HEK293 (cell line): ENCODE measurements at regions not wholly inside any gene's neighbourhood (a gene's known extent, or its start where the extent isn't known, plus 50 kb on each side); places are given as distances from the start of the nearest gene placed in this dataset.
"Not testable (repeated sequence)": the region's sequence is repeated elsewhere in the genome, so short reads cannot be mapped to it uniquely, and the experiment has no call there.

Experiments used
- CTCF ChIA-PET: fragments of 350-600 bp; formaldehyde crosslinking; extraction: SDS; loops from one replicate; lab custom pipeline; 2021; ENCODE audit warnings: antibody characterized with exemption; lab: Yijun Ruan, JAX
- POLR2A ChIA-PET: fragments of 300-600 bp; formaldehyde crosslinking; extraction: SDS; loops from one replicate; lab custom pipeline; 2020; ENCODE audit warnings: antibody characterized with exemption, inconsistent platforms; lab: Yijun Ruan, JAX
- H3K27ac ChIP-seq: fragments of 200-500 bp; sonication (Bioruptor generic); 2 replicates; pipeline ENCODE4 v1.5.1; 2014; ENCODE audit warnings: low read depth, low read length, control low read depth, inconsistent platforms; ENCODE audit errors: extremely low read depth
- H3K36me3 ChIP-seq, 2 experiments: fragments of 200-500 bp in 1 of 2; sonication (Bioruptor generic) in 1 of 2; 1 replicate in 1 of 2; 2 replicates in 1 of 2; pipeline ENCODE4 v1.5.1; 2014 to 2017; ENCODE audit warnings: inconsistent platforms in 2 of 2, low read length in 2 of 2; ENCODE audit not compliant: control insufficient read depth in 2 of 2, insufficient read depth in 1 of 2
- H3K4me1 ChIP-seq: fragments of 200-500 bp; sonication (Bioruptor generic); 2 replicates; pipeline ENCODE4 v1.5.1; 2014; ENCODE audit warnings: mild to moderate bottlenecking, low read length, inconsistent platforms; ENCODE audit not compliant: control insufficient read depth, insufficient read depth
- H3K4me3 ChIP-seq: 2 replicates; pipeline ENCODE4 v1.5.1; 2011; ENCODE audit warnings: low read depth, mild to moderate bottlenecking, control low read depth, low read length, moderate library complexity
- H3K9me3 ChIP-seq: fragments of 200-500 bp; sonication (Bioruptor generic); 2 replicates; pipeline ENCODE4 v1.5.1; 2014; ENCODE audit warnings: low read depth, low read length, inconsistent platforms; ENCODE audit not compliant: control insufficient read depth, insufficient read depth
- GFI1B ChIP-seq: fragments of 450-650 bp; formaldehyde crosslinking; IDR thresholded peaks from 2 replicates; pipeline ENCODE4 v1.5.1; 2016; ENCODE audit warnings: missing biosample characterization, missing genetic modification characterization
- GLIS2 ChIP-seq: fragments of 450-650 bp; formaldehyde crosslinking; IDR thresholded peaks from 2 replicates; pipeline ENCODE4 v1.5.1; 2016; ENCODE audit warnings: missing biosample characterization, missing genetic modification characterization
- PRDM1 ChIP-seq: fragments of 450-650 bp; formaldehyde crosslinking; IDR thresholded peaks from 2 replicates; pipeline ENCODE4; 2016; ENCODE audit warnings: missing biosample characterization, missing genetic modification characterization
- SCRT2 ChIP-seq: fragments of 450-650 bp; formaldehyde crosslinking; IDR thresholded peaks from 2 replicates; pipeline ENCODE4 v1.5.1; 2016; ENCODE audit warnings: missing biosample characterization, missing genetic modification characterization
- ZBTB1 ChIP-seq: fragments of 450-650 bp; formaldehyde crosslinking; IDR thresholded peaks from 2 replicates; pipeline ENCODE4 v1.5.1; 2016; ENCODE audit warnings: missing biosample characterization, missing genetic modification characterization
- ZNF10 ChIP-seq: fragments of 450-650 bp; formaldehyde crosslinking; IDR thresholded peaks from 2 replicates; pipeline ENCODE4 v1.5.1; 2017; ENCODE audit warnings: missing biosample characterization, missing genetic modification characterization
- ZNF114 ChIP-seq: fragments of 450-650 bp; formaldehyde crosslinking; IDR thresholded peaks from 2 replicates; pipeline ENCODE4 v1.5.0; 2017; ENCODE audit warnings: missing biosample characterization, missing genetic modification characterization
- ZNF146 ChIP-seq: fragments of 450-650 bp; formaldehyde crosslinking; IDR thresholded peaks from 2 replicates; pipeline ENCODE4 v1.5.1; 2016; ENCODE audit warnings: missing biosample characterization, missing genetic modification characterization
- ZNF2 ChIP-seq: fragments of 450-650 bp; formaldehyde crosslinking; IDR thresholded peaks from 2 replicates; pipeline ENCODE4 v1.5.1; 2016; ENCODE audit warnings: missing biosample characterization, missing genetic modification characterization
- ZNF391 ChIP-seq: fragments of 450-650 bp; formaldehyde crosslinking; IDR thresholded peaks from 2 replicates; pipeline ENCODE4 v1.5.1; 2016; ENCODE audit warnings: low read depth, missing biosample characterization, missing genetic modification characterization, borderline replicate concordance
- ZNF416 ChIP-seq: fragments of 450-650 bp; formaldehyde crosslinking; IDR thresholded peaks from 2 replicates; pipeline ENCODE4 v1.5.1; 2016; ENCODE audit warnings: missing biosample characterization, missing genetic modification characterization
- ZNF544 ChIP-seq: fragments of 450-650 bp; formaldehyde crosslinking; IDR thresholded peaks from 2 replicates; pipeline ENCODE4 v1.5.0; 2017; ENCODE audit warnings: missing biosample characterization, missing genetic modification characterization
- ZNF561 ChIP-seq: fragments of 450-650 bp; IDR thresholded peaks from 2 replicates; pipeline ENCODE4 v1.5.1; 2018; ENCODE audit warnings: missing biosample characterization, missing genetic modification characterization, borderline replicate concordance
- ZNF596 ChIP-seq: fragments of 450-650 bp; IDR thresholded peaks from 2 replicates; pipeline ENCODE4 v1.5.0; 2018; ENCODE audit warnings: missing biosample characterization, mild to moderate bottlenecking, missing genetic modification characterization, moderate library complexity
- ZNF658 ChIP-seq: fragments of 450-650 bp; formaldehyde crosslinking; IDR thresholded peaks from 2 replicates; pipeline ENCODE4; 2016; ENCODE audit warnings: missing biosample characterization, missing genetic modification characterization
- ZNF664 ChIP-seq: fragments of 450-650 bp; formaldehyde crosslinking; IDR thresholded peaks from 2 replicates; pipeline ENCODE4 v1.5.1; 2016; ENCODE audit warnings: missing biosample characterization, missing genetic modification characterization
- ZNF670 ChIP-seq: fragments of 450-650 bp; formaldehyde crosslinking; IDR thresholded peaks from 2 replicates; pipeline ENCODE4 v1.5.1; 2016; ENCODE audit warnings: missing biosample characterization, missing genetic modification characterization, low read depth
- ZNF677 ChIP-seq: fragments of 450-650 bp; IDR thresholded peaks from 2 replicates; pipeline ENCODE4 v1.5.0; 2018; ENCODE audit warnings: missing biosample characterization, mild to moderate bottlenecking, missing genetic modification characterization, moderate library complexity
- ZNF747 ChIP-seq: fragments of 450-650 bp; formaldehyde crosslinking; IDR thresholded peaks from 2 replicates; pipeline ENCODE4 v1.5.1; 2016; ENCODE audit warnings: missing biosample characterization, missing genetic modification characterization
- TF ChIP-seq, protein P1 (sequence below): fragments of 450-650 bp; formaldehyde crosslinking; IDR thresholded peaks from 2 replicates; pipeline ENCODE4 v1.5.1; 2016; ENCODE audit warnings: missing biosample characterization, missing genetic modification characterization
- TF ChIP-seq, protein P2 (sequence below): fragments of 450-650 bp; formaldehyde crosslinking; IDR thresholded peaks from 2 replicates; pipeline ENCODE4 v1.5.1; 2016; ENCODE audit warnings: missing biosample characterization, missing genetic modification characterization
- TF ChIP-seq, protein P3 (sequence below): fragments of 450-650 bp; formaldehyde crosslinking; IDR thresholded peaks from 2 replicates; pipeline ENCODE4 v1.5.1; 2017; ENCODE audit warnings: missing biosample characterization, missing genetic modification characterization
- TF ChIP-seq, protein P4 (sequence below): fragments of 450-650 bp; formaldehyde crosslinking; IDR thresholded peaks from 2 replicates; pipeline ENCODE4 v1.5.1; 2016; ENCODE audit warnings: missing biosample characterization, missing genetic modification characterization, borderline replicate concordance

DNA sequence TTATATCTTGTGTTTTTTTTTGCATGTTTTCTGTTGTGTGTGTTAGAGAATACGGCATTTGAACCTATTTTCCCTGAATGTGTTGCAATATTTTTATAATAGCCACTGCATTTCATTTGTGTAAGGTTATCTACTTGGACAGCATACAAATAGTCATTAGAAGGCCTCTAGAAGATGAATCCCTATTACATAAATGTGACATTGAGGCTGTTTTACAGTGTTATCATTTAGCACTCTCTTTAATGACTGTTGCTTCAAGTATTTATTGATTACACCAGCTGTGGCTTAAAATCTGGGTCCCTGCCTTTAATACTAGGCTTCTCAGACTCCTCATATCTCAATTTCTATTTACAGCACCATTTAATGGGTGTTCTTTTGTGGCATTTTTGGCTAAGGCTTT lies 465.8 kb downstream of the FRK start:
- Histone ChIP-seq H3K36me3 (no peaks in the 10 kb centered on the region), H3K27ac (no peak overlapping the region), H3K9me3 (no peaks in the 10 kb centered on the region), H3K4me3 (no peak overlapping the region), H3K4me1 (no peaks in the 10 kb centered on the region)
- ChIA-PET POLR2A (no interaction called here), CTCF (interaction anchor here (0.7 kb wide), 1 partner anchor 1417 kb away, joined by 3 read pairs; no protein-coding TSS in a partner anchor)
- TF ChIP-seq ZNF596 (tag by site-specific recombination) (no peak), ZNF677 (no peak), ZNF544 (tag by site-specific recombination) (no peak), ZNF10 (tag by site-specific recombination) (no peak), GFI1B (no peak), ZNF670 (no peak), ZBTB1 (tag by site-specific recombination) (no peak)
- TF ChIP-seq, protein P1, sequence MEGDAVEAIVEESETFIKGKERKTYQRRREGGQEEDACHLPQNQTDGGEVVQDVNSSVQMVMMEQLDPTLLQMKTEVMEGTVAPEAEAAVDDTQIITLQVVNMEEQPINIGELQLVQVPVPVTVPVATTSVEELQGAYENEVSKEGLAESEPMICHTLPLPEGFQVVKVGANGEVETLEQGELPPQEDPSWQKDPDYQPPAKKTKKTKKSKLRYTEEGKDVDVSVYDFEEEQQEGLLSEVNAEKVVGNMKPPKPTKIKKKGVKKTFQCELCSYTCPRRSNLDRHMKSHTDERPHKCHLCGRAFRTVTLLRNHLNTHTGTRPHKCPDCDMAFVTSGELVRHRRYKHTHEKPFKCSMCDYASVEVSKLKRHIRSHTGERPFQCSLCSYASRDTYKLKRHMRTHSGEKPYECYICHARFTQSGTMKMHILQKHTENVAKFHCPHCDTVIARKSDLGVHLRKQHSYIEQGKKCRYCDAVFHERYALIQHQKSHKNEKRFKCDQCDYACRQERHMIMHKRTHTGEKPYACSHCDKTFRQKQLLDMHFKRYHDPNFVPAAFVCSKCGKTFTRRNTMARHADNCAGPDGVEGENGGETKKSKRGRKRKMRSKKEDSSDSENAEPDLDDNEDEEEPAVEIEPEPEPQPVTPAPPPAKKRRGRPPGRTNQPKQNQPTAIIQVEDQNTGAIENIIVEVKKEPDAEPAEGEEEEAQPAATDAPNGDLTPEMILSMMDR (tag by site-specific recombination): no peak
- TF ChIP-seq, protein P2, sequence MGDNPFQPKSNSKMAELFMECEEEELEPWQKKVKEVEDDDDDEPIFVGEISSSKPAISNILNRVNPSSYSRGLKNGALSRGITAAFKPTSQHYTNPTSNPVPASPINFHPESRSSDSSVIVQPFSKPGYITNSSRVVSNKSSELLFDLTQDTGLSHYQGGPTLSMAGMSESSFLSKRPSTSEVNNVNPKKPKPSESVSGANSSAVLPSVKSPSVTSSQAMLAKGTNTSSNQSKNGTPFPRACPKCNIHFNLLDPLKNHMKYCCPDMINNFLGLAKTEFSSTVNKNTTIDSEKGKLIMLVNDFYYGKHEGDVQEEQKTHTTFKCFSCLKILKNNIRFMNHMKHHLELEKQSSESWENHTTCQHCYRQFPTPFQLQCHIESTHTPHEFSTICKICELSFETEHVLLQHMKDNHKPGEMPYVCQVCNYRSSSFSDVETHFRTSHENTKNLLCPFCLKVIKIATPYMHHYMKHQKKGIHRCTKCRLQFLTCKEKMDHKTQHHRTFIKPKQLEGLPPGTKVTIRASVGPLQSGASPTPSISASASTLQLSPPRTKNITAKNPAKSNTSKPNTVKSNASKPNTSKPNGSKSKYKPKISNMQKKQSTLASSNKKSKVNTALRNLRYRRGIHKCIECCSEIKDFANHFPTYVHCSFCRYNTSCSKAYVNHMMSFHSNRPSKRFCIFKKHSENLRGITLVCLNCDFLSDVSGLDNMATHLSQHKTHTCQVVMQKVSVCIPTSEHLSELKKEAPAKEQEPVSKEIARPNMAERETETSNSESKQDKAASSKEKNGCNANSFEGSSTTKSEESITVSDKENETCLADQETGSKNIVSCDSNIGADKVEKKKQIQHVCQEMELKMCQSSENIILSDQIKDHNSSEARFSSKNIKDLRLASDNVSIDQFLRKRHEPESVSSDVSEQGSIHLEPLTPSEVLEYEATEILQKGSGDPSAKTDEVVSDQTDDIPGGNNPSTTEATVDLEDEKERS: no peak

DNA sequence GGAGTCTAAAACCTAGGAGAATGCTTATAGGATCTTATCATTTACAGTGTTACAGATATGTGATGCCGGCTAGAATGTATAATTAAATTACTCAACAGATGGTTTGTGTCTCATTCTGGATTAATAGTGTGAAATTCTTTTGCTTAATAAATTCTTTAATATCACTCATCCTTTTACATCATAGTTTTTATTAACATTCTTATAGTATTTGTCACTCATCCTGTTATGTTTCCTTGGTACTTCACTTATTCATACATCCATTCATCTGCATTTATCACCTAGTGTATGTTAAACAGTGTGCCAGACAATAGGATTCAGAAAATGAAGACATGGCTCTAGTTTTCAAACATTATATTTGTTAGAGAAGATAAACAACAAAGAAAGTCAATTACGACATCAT lies 468.7 kb downstream of the FRK start:
- Histone ChIP-seq H3K9me3 (no peaks in the 10 kb centered on the region), H3K27ac (no peak overlapping the region), H3K4me3 (no peak overlapping the region), H3K36me3 (no peaks in the 10 kb centered on the region), H3K4me1 (no peaks in the 10 kb centered on the region)
- ChIA-PET CTCF (no interaction called here), POLR2A (no interaction called here)
- TF ChIP-seq ZNF544 (tag by site-specific recombination): no peak
- TF ChIP-seq ZNF561 (tag by site-specific recombination): no peak
- TF ChIP-seq ZNF416 (tag by site-specific recombination): no peak
- TF ChIP-seq PRDM1: no peak
- TF ChIP-seq ZNF664: no peak
- no peak for TF ChIP-seq ZNF146 (tag by site-specific recombination)
- no peak for TF ChIP-seq ZNF747
- TF ChIP-seq ZNF2 (tag by site-specific recombination): no peak
- TF ChIP-seq ZNF114 (tag by site-specific recombination): no peak
- TF ChIP-seq, protein P3, sequence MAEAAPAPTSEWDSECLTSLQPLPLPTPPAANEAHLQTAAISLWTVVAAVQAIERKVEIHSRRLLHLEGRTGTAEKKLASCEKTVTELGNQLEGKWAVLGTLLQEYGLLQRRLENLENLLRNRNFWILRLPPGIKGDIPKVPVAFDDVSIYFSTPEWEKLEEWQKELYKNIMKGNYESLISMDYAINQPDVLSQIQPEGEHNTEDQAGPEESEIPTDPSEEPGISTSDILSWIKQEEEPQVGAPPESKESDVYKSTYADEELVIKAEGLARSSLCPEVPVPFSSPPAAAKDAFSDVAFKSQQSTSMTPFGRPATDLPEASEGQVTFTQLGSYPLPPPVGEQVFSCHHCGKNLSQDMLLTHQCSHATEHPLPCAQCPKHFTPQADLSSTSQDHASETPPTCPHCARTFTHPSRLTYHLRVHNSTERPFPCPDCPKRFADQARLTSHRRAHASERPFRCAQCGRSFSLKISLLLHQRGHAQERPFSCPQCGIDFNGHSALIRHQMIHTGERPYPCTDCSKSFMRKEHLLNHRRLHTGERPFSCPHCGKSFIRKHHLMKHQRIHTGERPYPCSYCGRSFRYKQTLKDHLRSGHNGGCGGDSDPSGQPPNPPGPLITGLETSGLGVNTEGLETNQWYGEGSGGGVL (tag by site-specific recombination): no peak
- TF ChIP-seq SCRT2: no peak
- TF ChIP-seq ZNF391 (tag by site-specific recombination): no peak
- no peak for TF ChIP-seq GLIS2 (tag by site-specific recombination)
- TF ChIP-seq, protein P4, sequence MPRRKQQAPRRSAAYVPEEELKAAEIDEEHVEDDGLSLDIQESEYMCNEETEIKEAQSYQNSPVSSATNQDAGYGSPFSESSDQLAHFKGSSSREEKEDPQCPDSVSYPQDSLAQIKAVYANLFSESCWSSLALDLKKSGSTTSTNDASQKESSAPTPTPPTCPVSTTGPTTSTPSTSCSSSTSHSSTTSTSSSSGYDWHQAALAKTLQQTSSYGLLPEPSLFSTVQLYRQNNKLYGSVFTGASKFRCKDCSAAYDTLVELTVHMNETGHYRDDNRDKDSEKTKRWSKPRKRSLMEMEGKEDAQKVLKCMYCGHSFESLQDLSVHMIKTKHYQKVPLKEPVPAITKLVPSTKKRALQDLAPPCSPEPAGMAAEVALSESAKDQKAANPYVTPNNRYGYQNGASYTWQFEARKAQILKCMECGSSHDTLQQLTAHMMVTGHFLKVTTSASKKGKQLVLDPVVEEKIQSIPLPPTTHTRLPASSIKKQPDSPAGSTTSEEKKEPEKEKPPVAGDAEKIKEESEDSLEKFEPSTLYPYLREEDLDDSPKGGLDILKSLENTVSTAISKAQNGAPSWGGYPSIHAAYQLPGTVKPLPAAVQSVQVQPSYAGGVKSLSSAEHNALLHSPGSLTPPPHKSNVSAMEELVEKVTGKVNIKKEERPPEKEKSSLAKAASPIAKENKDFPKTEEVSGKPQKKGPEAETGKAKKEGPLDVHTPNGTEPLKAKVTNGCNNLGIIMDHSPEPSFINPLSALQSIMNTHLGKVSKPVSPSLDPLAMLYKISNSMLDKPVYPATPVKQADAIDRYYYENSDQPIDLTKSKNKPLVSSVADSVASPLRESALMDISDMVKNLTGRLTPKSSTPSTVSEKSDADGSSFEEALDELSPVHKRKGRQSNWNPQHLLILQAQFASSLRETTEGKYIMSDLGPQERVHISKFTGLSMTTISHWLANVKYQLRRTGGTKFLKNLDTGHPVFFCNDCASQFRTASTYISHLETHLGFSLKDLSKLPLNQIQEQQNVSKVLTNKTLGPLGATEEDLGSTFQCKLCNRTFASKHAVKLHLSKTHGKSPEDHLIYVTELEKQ: no peak
- TF ChIP-seq ZNF658 (tag by site-specific recombination): no peak

DNA sequence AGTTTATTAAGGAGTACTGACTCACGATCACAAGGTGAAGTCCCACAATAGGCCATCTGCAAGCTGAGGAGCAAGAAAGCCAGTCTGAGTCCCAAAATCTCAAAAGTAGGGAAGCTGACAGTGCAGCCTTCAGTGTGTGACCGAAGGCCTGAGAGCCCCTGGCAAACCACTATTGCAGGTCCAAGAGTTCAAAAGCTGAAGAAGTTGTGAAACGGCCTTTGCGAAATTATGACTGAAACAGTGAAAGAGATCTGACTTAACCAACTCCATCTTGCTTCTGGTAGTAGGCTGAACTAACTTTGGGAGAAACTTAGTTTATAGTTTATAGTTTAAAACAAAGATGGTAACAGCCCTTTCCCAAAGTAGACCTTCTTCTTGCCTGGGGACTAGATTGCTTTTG lies 471.6 kb downstream of the FRK start:
- H3K4me3 ChIP-seq, H3K4me1 ChIP-seq, H3K9me3 ChIP-seq, POLR2A ChIA-PET, H3K36me3 ChIP-seq, H3K27ac ChIP-seq, CTCF ChIA-PET: not testable (repeated sequence)
